ENCODE measurements at regions not wholly inside any gene's neighbourhood (a gene's known extent, or its start where the extent isn't known, plus 50 kb on each side); places are given as distances from the start of the nearest gene placed in this dataset.
"Not testable (repeated sequence)": the region's sequence is repeated elsewhere in the genome, so short reads cannot be mapped to it uniquely, and the experiment has no call there.

DNA sequence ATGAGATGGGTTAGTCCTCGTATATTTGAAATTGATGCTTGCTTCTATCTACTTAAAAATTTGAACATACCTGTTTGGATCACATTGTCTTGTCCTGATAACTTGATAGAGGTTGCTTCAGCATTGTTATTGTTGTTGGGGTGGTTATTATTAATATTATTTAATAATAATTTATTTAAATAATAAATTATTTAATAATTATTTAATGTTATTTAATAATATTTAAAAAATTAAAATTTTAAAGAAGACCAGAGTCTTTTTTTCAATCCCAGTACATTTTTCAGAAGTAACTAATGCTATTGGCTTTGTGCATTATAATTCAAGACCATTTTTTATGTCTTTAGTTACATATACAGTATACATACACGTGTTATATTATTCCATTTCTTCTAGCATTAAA is 116.6 kb upstream of the DUSP22 start:
- Mint-ChIP-seq H3K9me3 (peaks cover 5% of the 10 kb centered on the region), H3K27me3 (peaks cover 1% of the 10 kb centered on the region), H3K36me3 (peaks cover 6% of the 10 kb centered on the region), H3K4me1 (peaks cover 13% of the 10 kb centered on the region), H3K4me3 (no peak overlapping the region), H3K27ac (no peak overlapping the region)

DNA sequence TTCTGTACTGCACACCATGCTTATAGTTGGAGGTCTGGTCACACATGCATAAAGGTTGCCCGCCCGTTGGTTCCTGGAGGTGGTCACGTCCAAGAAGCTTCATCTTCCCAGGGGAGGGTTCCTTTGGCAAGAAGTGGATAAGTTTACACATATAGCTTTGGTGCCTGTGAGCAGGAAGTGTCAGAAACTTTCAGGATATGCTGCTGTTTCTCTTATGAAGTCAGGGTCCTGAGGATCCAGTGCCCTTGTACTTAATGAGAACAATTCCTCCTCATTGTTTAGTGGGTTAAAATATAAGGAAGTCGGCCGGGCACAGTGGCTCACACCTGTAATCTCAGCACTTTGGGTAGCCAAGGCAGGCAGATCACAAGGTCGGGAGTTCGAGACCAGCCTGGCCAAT is 115.5 kb upstream of the DUSP22 start:
- H3K36me3 Mint-ChIP-seq, result peaks cover 4% of the 10 kb centered on the region
- peaks cover 3% of the 10 kb centered on the region for H3K9me3 Mint-ChIP-seq
- no peak overlapping the region for H3K4me3 Mint-ChIP-seq
- peaks cover 22% of the 10 kb centered on the region for H3K4me1 Mint-ChIP-seq
- H3K27me3 Mint-ChIP-seq, result no peaks in the 10 kb centered on the region
- H3K27ac Mint-ChIP-seq, result no peak overlapping the region

GRCh38 chr6:178119-178518 is 114.2 kb upstream of the DUSP22 start:
- peaks cover 2% of the 10 kb centered on the region for H3K36me3 Mint-ChIP-seq
- no peak overlapping the region for H3K4me3 Mint-ChIP-seq
- no peaks in the 10 kb centered on the region for H3K9me3 Mint-ChIP-seq
- no peak overlapping the region for H3K27ac Mint-ChIP-seq
- no peaks in the 10 kb centered on the region for H3K27me3 Mint-ChIP-seq
- H3K4me1 Mint-ChIP-seq, result peaks cover 21% of the 10 kb centered on the region

DNA sequence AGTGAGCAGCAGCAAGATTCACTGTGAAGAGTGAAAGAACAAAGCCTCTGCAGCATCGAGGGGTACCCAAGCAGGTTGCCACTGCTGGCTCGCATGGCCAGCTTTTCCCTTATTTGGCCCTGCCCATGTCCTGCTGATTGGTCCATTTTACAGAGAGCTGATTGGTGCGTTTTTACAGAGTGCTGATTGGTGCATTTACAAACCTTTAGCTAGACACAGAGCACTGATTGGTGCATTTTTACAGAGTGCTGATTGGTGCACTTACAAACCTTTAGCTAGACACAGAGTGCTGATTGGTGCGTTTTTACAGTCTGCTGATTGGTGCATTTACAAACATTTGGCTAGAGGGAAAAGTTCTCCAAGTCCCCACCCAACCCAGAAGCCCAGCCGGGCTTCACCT is 113.4 kb upstream of the DUSP22 start:
- H3K4me3 Mint-ChIP-seq, H3K27ac Mint-ChIP-seq, H3K9me3 Mint-ChIP-seq, H3K27me3 Mint-ChIP-seq, H3K36me3 Mint-ChIP-seq: not testable (repeated sequence)
- H3K4me1 Mint-ChIP-seq, result peaks cover 20% of the 10 kb centered on the region

- no peak overlapping the region for H3K27ac Mint-ChIP-seq
- H3K4me1 Mint-ChIP-seq, result peaks cover 25% of the 10 kb centered on the region
- H3K36me3 Mint-ChIP-seq, result peaks cover 2% of the 10 kb centered on the region
- no peaks in the 10 kb centered on the region for H3K9me3 Mint-ChIP-seq
- H3K4me3 Mint-ChIP-seq, result no peak overlapping the region
- no peaks in the 10 kb centered on the region for H3K27me3 Mint-ChIP-seq
Measured at GRCh38 chr6:179340-179950, 112.8 kb upstream of the DUSP22 start.

DNA sequence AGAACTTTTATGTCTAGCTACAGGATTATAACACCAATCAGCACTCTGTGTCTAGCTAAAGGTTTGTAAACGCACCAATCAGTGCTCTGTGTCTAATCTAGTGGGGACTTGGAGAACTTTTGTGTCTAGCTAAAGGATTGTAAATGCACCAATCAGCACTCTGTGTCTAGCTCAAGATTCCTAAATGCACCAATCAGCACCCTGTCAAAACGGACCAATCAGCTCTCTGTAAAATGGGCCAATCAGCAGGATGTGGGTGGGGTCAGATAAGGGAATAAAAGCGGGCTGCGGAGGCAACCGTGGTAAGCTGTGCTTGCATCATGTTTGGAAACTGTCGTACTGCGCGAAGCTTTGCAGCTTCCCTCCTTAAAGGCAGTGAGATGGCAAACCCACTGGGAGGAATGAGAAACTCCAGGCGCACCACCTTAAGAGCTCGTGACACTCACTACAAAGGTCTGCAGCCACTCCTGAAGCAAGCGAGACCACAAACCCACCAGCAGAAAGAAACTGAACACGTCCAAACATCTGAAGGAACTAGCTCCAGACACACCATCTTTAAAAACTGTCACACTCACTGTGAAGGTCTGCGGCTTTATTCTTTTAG is 112.1 kb upstream of the DUSP22 start:
- not testable (repeated sequence) for H3K9me3 Mint-ChIP-seq, H3K27ac Mint-ChIP-seq, H3K27me3 Mint-ChIP-seq, H3K36me3 Mint-ChIP-seq
- Mint-ChIP-seq H3K4me3 (peak overlapping the region; percentile 68), H3K4me1 (peaks cover 25% of the 10 kb centered on the region)

DNA sequence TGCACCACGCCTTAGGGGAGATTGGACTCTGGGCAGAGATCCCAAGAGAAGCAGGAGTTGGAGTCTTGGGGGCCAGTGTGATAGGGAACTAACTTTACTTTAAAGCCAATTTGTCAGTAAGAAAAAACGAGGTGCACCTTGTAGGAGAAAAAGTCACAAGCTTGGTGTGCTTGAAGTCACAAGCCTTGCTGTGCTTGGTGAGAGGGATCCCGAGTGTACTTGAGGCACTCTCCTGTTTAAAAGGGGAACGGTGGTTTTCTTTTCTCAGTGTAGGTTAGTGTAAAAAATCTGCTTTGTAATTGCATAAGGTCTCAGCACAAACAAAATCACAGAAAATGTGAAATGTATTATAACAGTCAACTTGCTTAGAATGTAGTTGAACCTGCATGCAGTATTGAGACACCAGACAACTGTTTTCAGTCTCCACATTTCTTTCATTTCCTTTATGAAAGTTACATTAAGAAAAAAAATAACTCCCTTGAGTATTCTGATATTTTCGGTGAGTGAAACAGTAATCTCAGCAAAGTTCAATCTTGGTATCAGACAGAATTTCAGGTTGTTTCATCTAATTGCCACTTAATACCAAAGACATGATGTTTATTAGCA is 111.1 kb upstream of the DUSP22 start:
- H3K27me3 Mint-ChIP-seq, result no peaks in the 10 kb centered on the region
- H3K9me3 Mint-ChIP-seq, result no peaks in the 10 kb centered on the region
- H3K4me1 Mint-ChIP-seq, result peaks cover 25% of the 10 kb centered on the region
- H3K36me3 Mint-ChIP-seq, result no peaks in the 10 kb centered on the region
- peak overlapping the region; percentile 68 for H3K4me3 Mint-ChIP-seq
- peak overlapping the region; percentile 78 for H3K27ac Mint-ChIP-seq

DNA sequence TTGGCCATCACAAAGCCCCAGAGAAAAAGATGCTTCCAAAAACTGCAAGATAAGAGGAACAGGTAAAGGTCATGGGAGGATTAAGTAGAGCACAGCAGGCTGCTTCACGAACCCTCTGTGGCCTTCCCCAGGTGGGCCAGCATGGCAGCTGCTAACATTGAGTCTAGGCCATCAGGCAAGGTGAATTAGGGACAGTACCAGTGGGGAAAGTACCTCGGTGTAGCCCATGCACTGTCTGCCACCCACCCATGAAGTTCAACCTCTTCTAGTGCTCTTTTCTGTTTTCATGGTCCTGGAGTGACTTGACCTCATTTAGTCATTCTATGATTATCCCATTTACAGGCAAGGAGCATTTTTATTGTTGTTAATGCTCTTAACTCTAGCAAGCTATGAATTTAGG is 108.6 kb upstream of the DUSP22 start:
- Mint-ChIP-seq H3K27me3 (no peaks in the 10 kb centered on the region), H3K4me3 (no peak overlapping the region), H3K4me1 (peaks cover 27% of the 10 kb centered on the region), H3K9me3 (no peaks in the 10 kb centered on the region), H3K27ac (peak overlapping the region; percentile 46), H3K36me3 (no peaks in the 10 kb centered on the region)

- Mint-ChIP-seq H3K27me3 (no peaks in the 10 kb centered on the region), H3K4me1 (peaks cover 32% of the 10 kb centered on the region), H3K9me3 (no peaks in the 10 kb centered on the region), H3K4me3 (no peak overlapping the region), H3K36me3 (no peaks in the 10 kb centered on the region), H3K27ac (no peak overlapping the region)
Measured at GRCh38 chr6:184161-184700, 108.1 kb upstream of the DUSP22 start.

GRCh38 chr6:186340-186965 is 105.8 kb upstream of the DUSP22 start:
- Mint-ChIP-seq H3K27ac (no peak overlapping the region), H3K36me3 (no peaks in the 10 kb centered on the region), H3K9me3 (no peaks in the 10 kb centered on the region), H3K27me3 (no peaks in the 10 kb centered on the region), H3K4me1 (peaks cover 37% of the 10 kb centered on the region), H3K4me3 (no peak overlapping the region)

- H3K27me3 Mint-ChIP-seq, result no peaks in the 10 kb centered on the region
- no peak overlapping the region for H3K4me3 Mint-ChIP-seq
- no peaks in the 10 kb centered on the region for H3K36me3 Mint-ChIP-seq
- no peaks in the 10 kb centered on the region for H3K9me3 Mint-ChIP-seq
- H3K4me1 Mint-ChIP-seq, result peaks cover 36% of the 10 kb centered on the region
- no peak overlapping the region for H3K27ac Mint-ChIP-seq
Measured at GRCh38 chr6:187210-187861, 105.0 kb upstream of the DUSP22 start.

- Mint-ChIP-seq H3K27me3 (no peaks in the 10 kb centered on the region), H3K36me3 (no peaks in the 10 kb centered on the region), H3K9me3 (no peaks in the 10 kb centered on the region), H3K27ac (peak overlapping the region; percentile 95), H3K4me1 (peaks cover 45% of the 10 kb centered on the region), H3K4me3 (peak overlapping the region; percentile 67)
Measured at GRCh38 chr6:188821-189655, 103.2 kb upstream of the DUSP22 start.

DNA sequence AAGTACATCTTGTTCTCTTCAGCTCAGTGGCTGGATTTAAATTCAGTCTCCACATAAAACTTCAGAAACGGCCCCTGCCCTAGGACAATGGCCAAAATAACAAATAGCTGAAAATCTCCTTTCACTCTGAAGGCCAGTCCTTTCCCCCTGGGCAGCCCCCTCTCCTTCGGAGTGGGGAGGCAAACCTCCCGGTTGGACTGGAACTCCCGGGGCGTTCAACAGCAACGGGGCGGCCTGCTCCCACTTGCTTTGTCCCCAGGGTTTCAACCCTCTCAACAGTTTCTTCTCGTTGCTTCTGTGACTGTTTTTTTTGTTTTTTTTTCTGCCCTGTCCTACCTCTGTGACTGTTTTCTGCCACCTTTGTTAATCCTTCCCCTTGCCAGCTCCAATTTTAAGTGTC is 102.6 kb upstream of the DUSP22 start:
- no peaks in the 10 kb centered on the region for H3K27me3 Mint-ChIP-seq
- peaks cover 47% of the 10 kb centered on the region for H3K4me1 Mint-ChIP-seq
- no peaks in the 10 kb centered on the region for H3K36me3 Mint-ChIP-seq
- H3K27ac Mint-ChIP-seq, result peak overlapping the region; percentile 95
- H3K9me3 Mint-ChIP-seq, result no peaks in the 10 kb centered on the region
- peak overlapping the region; percentile 67 for H3K4me3 Mint-ChIP-seq

GRCh38 chr6:190596-191395 is 101.5 kb upstream of the DUSP22 start:
- H3K9me3 Mint-ChIP-seq, result no peaks in the 10 kb centered on the region
- no peaks in the 10 kb centered on the region for H3K36me3 Mint-ChIP-seq
- H3K4me1 Mint-ChIP-seq, result peaks cover 59% of the 10 kb centered on the region

More at GRCh38 chr6:190596-191395, 101.5 kb upstream of the DUSP22 start:
- no peak overlapping the region for H3K4me3 Mint-ChIP-seq
- peak overlapping the region; percentile 80 for H3K27ac Mint-ChIP-seq
- H3K27me3 Mint-ChIP-seq, result no peaks in the 10 kb centered on the region

Measured in activated naive CD4-positive, alpha-beta T cell treated with anti-CD3 and anti-CD28 coated beads, Interleukin-2, amount 50 U/mL, for 24 hours (primary cell).